DOHH2 (cell line): ENCODE measurements at regions not wholly inside any gene's neighbourhood (a gene's known extent, or its start where the extent isn't known, plus 50 kb on each side); places are given as distances from the start of the nearest gene placed in this dataset.

Experiments used
- EZH2phosphoT487 ChIP-seq: fragments of 200-600 bp; sonication (generic); IDR thresholded peaks from 2 replicates; pipeline ENCODE4 v1.6.1; 2017; ENCODE audit warnings: borderline replicate concordance, mild to moderate bottlenecking, antibody characterized with exemption, low read length, moderate library complexity, mixed read lengths
- TF ChIP-seq, protein P1 (sequence below): fragments of 200-600 bp; sonication (generic); IDR thresholded peaks from one replicate; pipeline ENCODE4 v1.5.1; 2014; ENCODE audit warnings: antibody characterized with exemption, mild to moderate bottlenecking, low read depth, low read length; ENCODE audit not compliant: poor library complexity, severe bottlenecking

- TF ChIP-seq, protein P1, sequence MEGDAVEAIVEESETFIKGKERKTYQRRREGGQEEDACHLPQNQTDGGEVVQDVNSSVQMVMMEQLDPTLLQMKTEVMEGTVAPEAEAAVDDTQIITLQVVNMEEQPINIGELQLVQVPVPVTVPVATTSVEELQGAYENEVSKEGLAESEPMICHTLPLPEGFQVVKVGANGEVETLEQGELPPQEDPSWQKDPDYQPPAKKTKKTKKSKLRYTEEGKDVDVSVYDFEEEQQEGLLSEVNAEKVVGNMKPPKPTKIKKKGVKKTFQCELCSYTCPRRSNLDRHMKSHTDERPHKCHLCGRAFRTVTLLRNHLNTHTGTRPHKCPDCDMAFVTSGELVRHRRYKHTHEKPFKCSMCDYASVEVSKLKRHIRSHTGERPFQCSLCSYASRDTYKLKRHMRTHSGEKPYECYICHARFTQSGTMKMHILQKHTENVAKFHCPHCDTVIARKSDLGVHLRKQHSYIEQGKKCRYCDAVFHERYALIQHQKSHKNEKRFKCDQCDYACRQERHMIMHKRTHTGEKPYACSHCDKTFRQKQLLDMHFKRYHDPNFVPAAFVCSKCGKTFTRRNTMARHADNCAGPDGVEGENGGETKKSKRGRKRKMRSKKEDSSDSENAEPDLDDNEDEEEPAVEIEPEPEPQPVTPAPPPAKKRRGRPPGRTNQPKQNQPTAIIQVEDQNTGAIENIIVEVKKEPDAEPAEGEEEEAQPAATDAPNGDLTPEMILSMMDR: no peak
- TF ChIP-seq EZH2phosphoT487: no peak
These were observed 73.2 kb downstream of the UNCX start for GRCh38 chr7:1305873-1306272.
